ENCODE measurements at regions not wholly inside any gene's neighbourhood (a gene's known extent, or its start where the extent isn't known, plus 50 kb on each side); places are given as distances from the start of the nearest gene placed in this dataset.
A peak's percentile ranks its signal among the peaks of the same experiment; 100 is the strongest.

- Histone ChIP-seq H2AK5ac (ENCODE audit: low read depth, low read length) (no peak overlapping the region), H3K36me3 (ENCODE audit: control insufficient read depth in 2 of 4, insufficient read depth in 4 of 4, low read length in 3 of 4) (peaks cover 0 to 5% (median 0%) of the 10 kb centered on the region in 4 experiments; a peak in 2 of 8 replicates), H3K18ac (ENCODE audit: extremely low read depth, low read length) (no peak overlapping the region; the same call in 1 of the 2 replicates), H3K4ac (replicated peaks; ENCODE audit: insufficient read length, low read depth, low read length) (no peak overlapping the region), H2BK12ac (ENCODE audit: low read depth, low read length) (peak overlapping the region; percentile 63; the same call in 1 of the 2 replicates), H4K91ac (replicated peaks; ENCODE audit: insufficient read length, low read length) (no peak overlapping the region), H4K20me1 (replicated peaks in 1 of 2; ENCODE audit: control insufficient read depth in 1 of 2, insufficient read depth in 2 of 2, low read length in 2 of 2) (no peaks in the 10 kb centered on the region), H3K56ac (replicated peaks; ENCODE audit: insufficient read length, low read depth, low read length) (no peak overlapping the region), H3K4me3 (ENCODE audit: extremely low read depth in 1 of 4, insufficient read depth in 2 of 4, low read depth in 3 of 4, low read length in 4 of 4) (no peak overlapping the region), H3K9me3 (ENCODE audit: insufficient read depth in 2 of 2, low read depth in 1 of 2, low read length in 1 of 2) (no peaks in the 10 kb centered on the region), H3K23ac (ENCODE audit: insufficient read length) (no peak overlapping the region), H4K5ac (ENCODE audit: insufficient read length, low read depth, low read length) (no peak overlapping the region), H3K14ac (ENCODE audit: insufficient read length) (no peak overlapping the region), H3K79me2 (ENCODE audit: control insufficient read depth in 1 of 2, insufficient read depth in 2 of 2, low read length in 2 of 2) (no peaks in the 10 kb centered on the region), H3K27ac (ENCODE audit: low read depth, low read length) (no peak overlapping the region), H3K23me2 (ENCODE audit: low read depth, low read length) (no peaks in the 10 kb centered on the region), H2BK120ac (replicated peaks; ENCODE audit: low read depth, low read length) (no peak overlapping the region), H3K27me3 (replicated peaks in 1 of 4; ENCODE audit: control insufficient read depth in 3 of 4, extremely low read depth in 1 of 4, insufficient read depth in 3 of 4, low read length in 3 of 4) (no peaks in the 10 kb centered on the region; a peak in 1 of 7 replicates), H3K4me1 (replicated peaks in 1 of 4; ENCODE audit: control insufficient read depth in 3 of 4, insufficient read depth in 4 of 4, low read length in 3 of 4) (peaks cover 0 to 5% (median 2%) of the 10 kb centered on the region in 4 experiments; a peak in 4 of 7 replicates), H2BK20ac (ENCODE audit: low read length) (no peak overlapping the region), H2AFZ (ENCODE audit: low read length) (no peak overlapping the region), H3K79me1 (ENCODE audit: low read depth, low read length) (no peaks in the 10 kb centered on the region), H3K4me2 (ENCODE audit: insufficient read depth in 1 of 2, low read depth in 2 of 2, low read length in 2 of 2) (no peak overlapping the region; a peak in 1 of 4 replicates), H3K9ac (replicated peaks in 1 of 4; ENCODE audit: extremely low read depth in 1 of 4, low read depth in 3 of 4, low read length in 3 of 4) (no peak overlapping the region), H2BK5ac (ENCODE audit: low read depth, low read length) (no peak overlapping the region), H2BK15ac (ENCODE audit: low read length) (0 out of 2 replicates have a peak overlapping the region, but pooled peaks have one; percentile 50), H4K8ac (ENCODE audit: extremely low read depth, insufficient read depth, low read length) (no peak overlapping the region)
- POLR2A ChIA-PET (ENCODE audit: partially characterized antibody): interaction anchor here (1.1 to 3.7 kb wide), 4 partner anchors 8 to 24 kb away, joined by 3 to 12 read pairs (median 6); no protein-coding TSS in a partner anchor
- no peak for DNase-seq (ENCODE audit: low read depth in 1 of 2, low spot score in 2 of 2)
- FAIRE-seq: no peak
- CTCF ChIA-PET (ENCODE audit: partially characterized antibody): interaction anchor here (0.6 to 2.2 kb wide), 3 partner anchors 74 to 88 kb away, joined by 3 to 6 read pairs (median 4); no protein-coding TSS in a partner anchor
- 82% methylated on average over 11 of the region's 11 CpGs; no CpG with 5 or more reads in 1 of the 2 experiments for WGBS, 2 experiments (ENCODE audit: extremely low coverage in 1 of 2, insufficient coverage in 1 of 2, insufficient read length in 1 of 2, insufficient replicate concordance in 2 of 2, low coverage in 1 of 2, low lambda C conversion rate in 2 of 2, missing lambda C conversion rate in 1 of 2)
- TF ChIP-seq CHD2 (IDR thresholded peaks at IDR 0.05; ENCODE audit: low read length) (no peak), TAF7 (optimal IDR thresholded peaks at IDR 0.05; ENCODE audit: borderline replicate concordance, low read depth, low read length) (no peak), BCL11A (IDR thresholded peaks at IDR 0.05; ENCODE audit: low read depth in 2 of 2, low read length in 2 of 2) (no peak), HDAC2 (IDR thresholded peaks at IDR 0.05; ENCODE audit: borderline replicate concordance in 1 of 2, low read depth in 2 of 2, low read length in 2 of 2) (no peak), KDM5A (IDR thresholded peaks at IDR 0.05; ENCODE audit: low read length) (no peak), SRF (IDR thresholded peaks at IDR 0.05; ENCODE audit: low read depth, low read length) (no peak), NRF1 (IDR thresholded peaks at IDR 0.05; ENCODE audit: low read depth, low read length) (no peak), CBX8 (IDR thresholded peaks at IDR 0.05; ENCODE audit: borderline replicate concordance, low read depth, low read length) (no peak), ASH2L (IDR thresholded peaks at IDR 0.05; ENCODE audit: low read length) (no peak), SP2 (IDR thresholded peaks at IDR 0.05; ENCODE audit: low read length) (no peak), FOSL1 (IDR thresholded peaks at IDR 0.05; ENCODE audit: insufficient read depth, low read depth, low read length) (no peak), POLR2AphosphoS5 (IDR thresholded peaks at IDR 0.05; ENCODE audit: low read depth, low read length) (no peak), YY1 (IDR thresholded peaks at IDR 0.05; ENCODE audit: low read depth, low read length) (no peak), JUN (IDR thresholded peaks at IDR 0.05; ENCODE audit: low read depth, low read length) (no peak)
These were observed 136.0 kb downstream of the TLR5 start for GRCh38 chr1:223006917-223007648.
